B cell (primary cell): ENCODE measurements at regions not wholly inside any gene's neighbourhood (a gene's known extent, or its start where the extent isn't known, plus 50 kb on each side); places are given as distances from the start of the nearest gene placed in this dataset.

ENCODE experiments used
- ATAC-seq: fragments of 200-7000 bp; cut with Tn5 transposase; one replicate; pipeline ENCODE4 v1.10.0; 2021; ENCODE audit warnings: low read depth, mild to moderate bottlenecking, moderate number of reproducible peaks, moderate library complexity
- CTCF ChIA-PET: fragments of 350-600 bp; sonication (Branson Sonifier 250); formaldehyde crosslinking; loops from one replicate; lab custom pipeline; 2021; ENCODE audit warnings: antibody characterized with exemption, inconsistent platforms; lab: Charles Lee
- POLR2A ChIA-PET: fragments of 350-600 bp; sonication (Branson Sonifier 250); formaldehyde crosslinking; loops from one replicate; lab custom pipeline; 2021; ENCODE audit warnings: antibody characterized with exemption; lab: Charles Lee
- DNase-seq: peaks from one replicate; pipeline ENCODE4 v3.0.0; 2013
- H2AFZ ChIP-seq: 2 replicates; pipeline ENCODE4 v1.6.1; 2012; ENCODE audit warnings: mild to moderate bottlenecking, low read depth, low read length; ENCODE audit not compliant: insufficient read depth, poor library complexity, severe bottlenecking
- H3K27ac ChIP-seq, 2 donors: 1 replicate in 1 of 2; 2 replicates in 1 of 2; pipeline ENCODE4 v1.5.1; 2012 to 2013; ENCODE audit warnings: low read length in 2 of 2, mild to moderate bottlenecking in 2 of 2, moderate library complexity in 1 of 2
- H3K27me3 ChIP-seq, 4 experiments: fragments of 200-600 bp in 1 of 4; sonication (generic) in 1 of 4; replicated peaks in 1 of 4; 1 replicate in 2 of 4; 2 replicates in 2 of 4; pipeline versions ENCODE4 v1.6.1 to v1.7.0; 2013 to 2016; ENCODE audit warnings: low read length in 3 of 4, mild to moderate bottlenecking in 2 of 4, mixed read lengths in 1 of 4, moderate library complexity in 1 of 4; ENCODE audit not compliant: insufficient read depth in 4 of 4, control insufficient read depth in 3 of 4; ENCODE audit errors: control extremely low read depth in 1 of 4
- H3K36me3 ChIP-seq, 2 experiments: replicated peaks in 1 of 2; 1 replicate in 1 of 2; 2 replicates in 1 of 2; pipeline versions ENCODE4 v1.6.1 to v1.7.1; 2013; ENCODE audit warnings: low read length in 1 of 2; ENCODE audit not compliant: insufficient read depth in 2 of 2, control insufficient read depth in 1 of 2; ENCODE audit errors: control extremely low read depth in 1 of 2, extremely low read depth in 1 of 2
- H3K4me1 ChIP-seq, 2 donors: fragments of 200-600 bp in 1 of 2; sonication (generic) in 1 of 2; 1 replicate in 1 of 2; 2 replicates in 1 of 2; pipeline versions ENCODE4 v1.5.1 to v1.6.1; 2013 to 2017; ENCODE audit warnings: low read length in 2 of 2; ENCODE audit not compliant: control insufficient read depth in 2 of 2, insufficient read depth in 2 of 2
- H3K4me2 ChIP-seq: replicated peaks from 2 replicates; pipeline ENCODE3; 2012; ENCODE audit warnings: mild to moderate bottlenecking, low read depth, low read length; ENCODE audit not compliant: poor library complexity, severe bottlenecking
- H3K4me3 ChIP-seq, 5 experiments: fragments of 200-600 bp in 1 of 5; sonication (generic) in 1 of 5; 1 replicate in 3 of 5; 2 replicates in 2 of 5; pipeline versions ENCODE4 v1.5.1 to v1.7.0; 2011 to 2016; ENCODE audit warnings: low read length in 4 of 5, mild to moderate bottlenecking in 4 of 5, low read depth in 2 of 5, control low read depth in 1 of 5, moderate library complexity in 1 of 5; ENCODE audit not compliant: insufficient read depth in 1 of 5; ENCODE audit errors: control extremely low read depth in 1 of 5, extremely low read depth in 1 of 5
- H3K79me2 ChIP-seq: fragments of 200-600 bp; sonication (generic); one replicate; pipeline ENCODE4 v1.6.0; 2016; ENCODE audit warnings: low read length; ENCODE audit not compliant: control insufficient read depth, insufficient read depth
- H3K9ac ChIP-seq: fragments of 200-600 bp; sonication (generic); 2 replicates; pipeline ENCODE4 v1.6.1; 2017; ENCODE audit warnings: mild to moderate bottlenecking, low read length, moderate library complexity
- H3K9me3 ChIP-seq, 3 donors: one replicate each; pipeline versions ENCODE4 v1.6.1 to v1.7.1; 2013; ENCODE audit warnings: low read length in 2 of 3; ENCODE audit not compliant: control insufficient read depth in 2 of 3, insufficient read depth in 1 of 3; ENCODE audit errors: control extremely low read depth in 1 of 3
- H4K20me1 ChIP-seq: 2 replicates; pipeline ENCODE4 v1.6.0; 2012; ENCODE audit warnings: mild to moderate bottlenecking, low read length; ENCODE audit not compliant: insufficient read depth, control insufficient read depth, poor library complexity, severe bottlenecking
- H3K27ac Mint-ChIP-seq: one replicate; pipeline ENCODE4 v1.8.0; 2021; ENCODE audit warnings: mixed read lengths
- H3K27me3 Mint-ChIP-seq: one replicate; pipeline ENCODE4 v1.8.0; 2021; ENCODE audit warnings: mixed read lengths
- H3K4me1 Mint-ChIP-seq: one replicate; pipeline ENCODE4 v1.8.0; 2021; ENCODE audit warnings: mixed read lengths
- H3K4me3 Mint-ChIP-seq: one replicate; pipeline ENCODE4 v1.8.0; 2021; ENCODE audit warnings: mixed read lengths
- H3K9me3 Mint-ChIP-seq: one replicate; pipeline ENCODE4 v1.8.0; 2022; ENCODE audit warnings: mixed read lengths; ENCODE audit not compliant: insufficient read depth
- EZH2 ChIP-seq: IDR thresholded peaks from 2 replicates; pipeline ENCODE4 v1.6.1; 2012; ENCODE audit warnings: borderline replicate concordance, low read depth, mild to moderate bottlenecking, moderate library complexity, low read length; ENCODE audit not compliant: insufficient read depth, poor library complexity, severe bottlenecking
- WGBS: methylation state at CpG from one replicate; pipeline ENCODE4 v1.1.5; 2013; ENCODE audit warnings: missing lambda C conversion rate; ENCODE audit not compliant: insufficient coverage; 5-methylcytosine and 5-hydroxymethylcytosine counted together
- intact Hi-C: fragments of 100-400 bp; cut with micrococcal nuclease; formaldehyde crosslinking; loops from one replicate; pipeline ENCODE4 v1.10.0; 2022
- TF ChIP-seq, protein P1 (sequence below): fragments of 200-600 bp; IDR thresholded peaks from one replicate; pipeline ENCODE4 v1.8.0; 2022; ENCODE audit warnings: antibody characterized with exemption, mild to moderate bottlenecking

DNA sequence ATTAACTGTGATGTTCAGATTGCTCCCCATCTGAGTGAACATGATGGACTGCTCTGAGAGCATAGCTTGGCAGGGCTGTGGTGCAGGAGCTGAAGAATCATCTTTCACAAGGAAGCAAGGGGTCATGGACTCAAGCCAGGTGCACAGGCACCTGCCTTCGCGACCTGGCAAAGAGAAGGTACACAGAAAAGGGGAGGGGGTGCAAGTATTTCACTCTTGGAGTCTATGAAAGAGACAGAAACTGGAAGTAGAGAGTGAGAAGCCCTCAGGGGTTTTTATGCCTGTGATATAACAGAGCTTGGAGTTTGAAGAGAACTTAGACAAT lies 232.6 kb upstream of the PLXNA2 start:
- ATAC-seq (no peak), DNase-seq (no peak)
- H3K9me3 Mint-ChIP-seq: no peaks in the 10 kb centered on the region
- H3K4me1 Mint-ChIP-seq: no peaks in the 10 kb centered on the region
- Histone ChIP-seq H3K4me1 (no peaks in the 10 kb centered on the region), H3K27ac (no peak overlapping the region), H3K4me2 (no peak overlapping the region), H4K20me1 (no peaks in the 10 kb centered on the region), H3K27me3 (peaks cover 0 to 2% (median 0%) of the 10 kb centered on the region in 4 experiments), H3K36me3 (no peaks in the 10 kb centered on the region), H3K4me3 (no peak overlapping the region), H3K79me2 (no peaks in the 10 kb centered on the region), H3K9ac (no peak overlapping the region), H2AFZ (no peak overlapping the region), H3K9me3 (no peaks in the 10 kb centered on the region)
- H3K27me3 Mint-ChIP-seq: no peaks in the 10 kb centered on the region
- ChIA-PET POLR2A (no interaction called here), CTCF (no interaction called here)
- intact Hi-C loops: no loop called here
- WGBS: 96% methylated on average over 2 of the region's 2 CpGs
- no peak overlapping the region for H3K4me3 Mint-ChIP-seq
- TF ChIP-seq EZH2: no peak
- TF ChIP-seq, protein P1, sequence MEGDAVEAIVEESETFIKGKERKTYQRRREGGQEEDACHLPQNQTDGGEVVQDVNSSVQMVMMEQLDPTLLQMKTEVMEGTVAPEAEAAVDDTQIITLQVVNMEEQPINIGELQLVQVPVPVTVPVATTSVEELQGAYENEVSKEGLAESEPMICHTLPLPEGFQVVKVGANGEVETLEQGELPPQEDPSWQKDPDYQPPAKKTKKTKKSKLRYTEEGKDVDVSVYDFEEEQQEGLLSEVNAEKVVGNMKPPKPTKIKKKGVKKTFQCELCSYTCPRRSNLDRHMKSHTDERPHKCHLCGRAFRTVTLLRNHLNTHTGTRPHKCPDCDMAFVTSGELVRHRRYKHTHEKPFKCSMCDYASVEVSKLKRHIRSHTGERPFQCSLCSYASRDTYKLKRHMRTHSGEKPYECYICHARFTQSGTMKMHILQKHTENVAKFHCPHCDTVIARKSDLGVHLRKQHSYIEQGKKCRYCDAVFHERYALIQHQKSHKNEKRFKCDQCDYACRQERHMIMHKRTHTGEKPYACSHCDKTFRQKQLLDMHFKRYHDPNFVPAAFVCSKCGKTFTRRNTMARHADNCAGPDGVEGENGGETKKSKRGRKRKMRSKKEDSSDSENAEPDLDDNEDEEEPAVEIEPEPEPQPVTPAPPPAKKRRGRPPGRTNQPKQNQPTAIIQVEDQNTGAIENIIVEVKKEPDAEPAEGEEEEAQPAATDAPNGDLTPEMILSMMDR: no peak
- H3K27ac Mint-ChIP-seq: no peak overlapping the region

DNA sequence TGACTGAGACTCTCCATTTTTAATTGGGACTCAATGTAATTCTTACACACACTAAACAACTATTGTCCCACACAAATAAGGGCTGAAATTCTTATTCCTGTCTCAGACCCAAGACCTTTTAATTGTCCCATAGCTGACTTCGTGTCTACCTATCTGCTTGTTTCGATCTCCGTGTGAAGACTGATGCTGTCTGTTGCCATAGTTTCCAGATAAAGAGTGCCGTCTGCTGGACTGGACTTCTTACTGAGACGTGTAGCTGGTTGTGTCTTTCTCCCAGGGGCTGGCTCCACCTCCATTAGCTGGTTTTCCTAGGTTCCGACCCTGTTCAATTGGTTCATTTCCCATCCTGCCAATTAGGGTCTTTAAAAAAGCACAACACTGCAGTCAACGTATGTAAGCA lies 235.3 kb upstream of the PLXNA2 start:
- Histone ChIP-seq H3K4me2 (no peak overlapping the region), H3K27me3 (peaks cover 0 to 2% (median 0%) of the 10 kb centered on the region in 4 experiments), H4K20me1 (no peaks in the 10 kb centered on the region), H3K79me2 (no peaks in the 10 kb centered on the region), H3K4me1 (no peaks in the 10 kb centered on the region), H3K36me3 (no peaks in the 10 kb centered on the region), H3K4me3 (no peak overlapping the region), H2AFZ (no peak overlapping the region), H3K27ac (no peak overlapping the region), H3K9ac (no peak overlapping the region), H3K9me3 (no peaks in the 10 kb centered on the region)
- ChIA-PET CTCF (no interaction called here), POLR2A (no interaction called here)
- Mint-ChIP-seq H3K4me1 (no peaks in the 10 kb centered on the region), H3K4me3 (no peak overlapping the region), H3K27me3 (no peaks in the 10 kb centered on the region), H3K9me3 (no peaks in the 10 kb centered on the region), H3K27ac (no peak overlapping the region)
- WGBS: 86% methylated on average over 6 of the region's 7 CpGs
- TF ChIP-seq, protein P1: no peak
- TF ChIP-seq EZH2: no peak
- DNase-seq (no peak), ATAC-seq (no peak)
- intact Hi-C loops: no loop called here
